ENCODE measurements at regions not wholly inside any gene's neighbourhood (a gene's known extent, or its start where the extent isn't known, plus 50 kb on each side); places are given as distances from the start of the nearest gene placed in this dataset.

DNA sequence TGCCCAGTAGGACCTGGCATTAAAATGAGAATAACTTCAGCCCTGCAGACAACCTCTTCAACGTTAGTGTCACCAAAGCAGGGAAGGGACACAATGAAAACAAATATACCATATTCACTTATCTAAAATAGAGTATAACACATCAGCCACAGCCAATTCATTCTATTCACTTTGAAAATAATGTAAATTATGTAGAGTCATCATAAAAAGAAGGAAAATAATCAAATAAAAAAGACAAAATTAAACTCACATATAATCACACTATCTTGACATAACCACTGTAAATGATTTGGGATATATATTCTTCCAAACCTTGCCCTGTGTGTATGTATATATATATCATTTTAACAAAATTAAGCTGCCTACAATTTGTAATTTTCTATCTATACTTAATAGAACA is 78.1 kb upstream of the HEY2 start:
- TF ChIP-seq, protein P1, sequence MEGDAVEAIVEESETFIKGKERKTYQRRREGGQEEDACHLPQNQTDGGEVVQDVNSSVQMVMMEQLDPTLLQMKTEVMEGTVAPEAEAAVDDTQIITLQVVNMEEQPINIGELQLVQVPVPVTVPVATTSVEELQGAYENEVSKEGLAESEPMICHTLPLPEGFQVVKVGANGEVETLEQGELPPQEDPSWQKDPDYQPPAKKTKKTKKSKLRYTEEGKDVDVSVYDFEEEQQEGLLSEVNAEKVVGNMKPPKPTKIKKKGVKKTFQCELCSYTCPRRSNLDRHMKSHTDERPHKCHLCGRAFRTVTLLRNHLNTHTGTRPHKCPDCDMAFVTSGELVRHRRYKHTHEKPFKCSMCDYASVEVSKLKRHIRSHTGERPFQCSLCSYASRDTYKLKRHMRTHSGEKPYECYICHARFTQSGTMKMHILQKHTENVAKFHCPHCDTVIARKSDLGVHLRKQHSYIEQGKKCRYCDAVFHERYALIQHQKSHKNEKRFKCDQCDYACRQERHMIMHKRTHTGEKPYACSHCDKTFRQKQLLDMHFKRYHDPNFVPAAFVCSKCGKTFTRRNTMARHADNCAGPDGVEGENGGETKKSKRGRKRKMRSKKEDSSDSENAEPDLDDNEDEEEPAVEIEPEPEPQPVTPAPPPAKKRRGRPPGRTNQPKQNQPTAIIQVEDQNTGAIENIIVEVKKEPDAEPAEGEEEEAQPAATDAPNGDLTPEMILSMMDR (conservative IDR thresholded peaks at IDR 0.05; ENCODE audit: low read depth in 2 of 2): no peak
- no peak for TF ChIP-seq EZH2phosphoT487 (IDR thresholded peaks at IDR 0.05; ENCODE audit: unreplicated experiment)
- TF ChIP-seq ZNF114 (CRISPR knock-in tag; IDR thresholded peaks at IDR 0.05): no peak
- no peak for TF ChIP-seq POLR2AphosphoS5 (IDR thresholded peaks at IDR 0.05; ENCODE audit: low read depth)
- TF ChIP-seq EZH2 (IDR thresholded peaks at IDR 0.05; ENCODE audit: low read depth, unreplicated experiment): no peak
- TF ChIP-seq, protein P2, sequence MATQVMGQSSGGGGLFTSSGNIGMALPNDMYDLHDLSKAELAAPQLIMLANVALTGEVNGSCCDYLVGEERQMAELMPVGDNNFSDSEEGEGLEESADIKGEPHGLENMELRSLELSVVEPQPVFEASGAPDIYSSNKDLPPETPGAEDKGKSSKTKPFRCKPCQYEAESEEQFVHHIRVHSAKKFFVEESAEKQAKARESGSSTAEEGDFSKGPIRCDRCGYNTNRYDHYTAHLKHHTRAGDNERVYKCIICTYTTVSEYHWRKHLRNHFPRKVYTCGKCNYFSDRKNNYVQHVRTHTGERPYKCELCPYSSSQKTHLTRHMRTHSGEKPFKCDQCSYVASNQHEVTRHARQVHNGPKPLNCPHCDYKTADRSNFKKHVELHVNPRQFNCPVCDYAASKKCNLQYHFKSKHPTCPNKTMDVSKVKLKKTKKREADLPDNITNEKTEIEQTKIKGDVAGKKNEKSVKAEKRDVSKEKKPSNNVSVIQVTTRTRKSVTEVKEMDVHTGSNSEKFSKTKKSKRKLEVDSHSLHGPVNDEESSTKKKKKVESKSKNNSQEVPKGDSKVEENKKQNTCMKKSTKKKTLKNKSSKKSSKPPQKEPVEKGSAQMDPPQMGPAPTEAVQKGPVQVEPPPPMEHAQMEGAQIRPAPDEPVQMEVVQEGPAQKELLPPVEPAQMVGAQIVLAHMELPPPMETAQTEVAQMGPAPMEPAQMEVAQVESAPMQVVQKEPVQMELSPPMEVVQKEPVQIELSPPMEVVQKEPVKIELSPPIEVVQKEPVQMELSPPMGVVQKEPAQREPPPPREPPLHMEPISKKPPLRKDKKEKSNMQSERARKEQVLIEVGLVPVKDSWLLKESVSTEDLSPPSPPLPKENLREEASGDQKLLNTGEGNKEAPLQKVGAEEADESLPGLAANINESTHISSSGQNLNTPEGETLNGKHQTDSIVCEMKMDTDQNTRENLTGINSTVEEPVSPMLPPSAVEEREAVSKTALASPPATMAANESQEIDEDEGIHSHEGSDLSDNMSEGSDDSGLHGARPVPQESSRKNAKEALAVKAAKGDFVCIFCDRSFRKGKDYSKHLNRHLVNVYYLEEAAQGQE (IDR thresholded peaks at IDR 0.05; ENCODE audit: unreplicated experiment): no peak
- no peak for TF ChIP-seq CREB1 (CRISPR knock-in tag; IDR thresholded peaks at IDR 0.05; ENCODE audit: low read depth)
- no peak for TF ChIP-seq JUNB (IDR thresholded peaks at IDR 0.05; ENCODE audit: unreplicated experiment)

Data from GM23338 (cell line).